Myocyte (in vitro differentiated cells): ENCODE measurements at regions not wholly inside any gene's neighbourhood (a gene's known extent, or its start where the extent isn't known, plus 50 kb on each side); places are given as distances from the start of the nearest gene placed in this dataset.

Experiments
- DNase-seq: peaks from one replicate; pipeline ENCODE4 v3.0.0-alpha.2; 2012; ENCODE audit warnings: low read depth

GRCh38 chr10:128835361-128835760 is 631.7 kb upstream of the MGMT start:
- DNase-seq = no peak

GRCh38 chr10:128837478-128837877 is 629.6 kb upstream of the MGMT start:
- no peak for DNase-seq

GRCh38 chr10:128839134-128839533 is 627.9 kb upstream of the MGMT start:
- no peak for DNase-seq

GRCh38 chr10:128839701-128840100 is 627.3 kb upstream of the MGMT start:
- no peak for DNase-seq

- no peak for DNase-seq
Measured at GRCh38 chr10:128843972-128844371, 623.1 kb upstream of the MGMT start.

GRCh38 chr10:128846927-128847326 is 620.1 kb upstream of the MGMT start:
- no peak for DNase-seq

GRCh38 chr10:128848810-128849209 is 618.2 kb upstream of the MGMT start:
- no peak for DNase-seq

- DNase-seq = no peak
Measured at GRCh38 chr10:128850647-128851046, 616.4 kb upstream of the MGMT start.

GRCh38 chr10:128851281-128851680 is 615.8 kb upstream of the MGMT start:
- no peak for DNase-seq

GRCh38 chr10:128851726-128852125 is 615.3 kb upstream of the MGMT start:
- no peak for DNase-seq

GRCh38 chr10:128852449-128852848 is 614.6 kb upstream of the MGMT start:
- DNase-seq = no peak

GRCh38 chr10:128852902-128853301 is 614.1 kb upstream of the MGMT start:
- DNase-seq = no peak

- DNase-seq = no peak
Measured at GRCh38 chr10:128853537-128853936, 613.5 kb upstream of the MGMT start.

- no peak for DNase-seq
Measured at GRCh38 chr10:128854204-128854603, 612.8 kb upstream of the MGMT start.

- no peak for DNase-seq
Measured at GRCh38 chr10:128854963-128855362, 612.1 kb upstream of the MGMT start.

GRCh38 chr10:128855618-128856428 is 611.2 kb upstream of the MGMT start:
- no peak for DNase-seq

- no peak for DNase-seq
Measured at GRCh38 chr10:128859738-128860386, 607.2 kb upstream of the MGMT start.

- no peak for DNase-seq
Measured at GRCh38 chr10:128860574-128860973, 606.5 kb upstream of the MGMT start.

- DNase-seq = no peak
Measured at GRCh38 chr10:128861018-128861901, 605.8 kb upstream of the MGMT start.

- no peak for DNase-seq
Measured at GRCh38 chr10:128863411-128863810, 603.6 kb upstream of the MGMT start.

- no peak for DNase-seq
Measured at GRCh38 chr10:128863823-128864405, 603.1 kb upstream of the MGMT start.
